GM18505 (cell line): ENCODE measurements at regions not wholly inside any gene's neighbourhood (a gene's known extent, or its start where the extent isn't known, plus 50 kb on each side); places are given as distances from the start of the nearest gene placed in this dataset.

Experiments used
- ATAC-seq: cut with Tn5 transposase; IDR thresholded peaks from one replicate; pipeline ENCODE4 v1.9.1; 2021; ENCODE audit not compliant: unreplicated experiment
- POLR2A ChIP-seq: IDR thresholded peaks from 4 replicates; pipeline ENCODE4 v1.6.1; 2011; ENCODE audit warnings: borderline replicate concordance; ENCODE audit not compliant: insufficient read depth, insufficient read length; ENCODE audit errors: extremely low read depth

- TF ChIP-seq POLR2A = no peak
These were observed 718.7 kb upstream of the FAM98A start for GRCh38 chr2:34317797-34318196.

GRCh38 chr2:34316788-34317187 is 717.7 kb upstream of the FAM98A start:
- TF ChIP-seq POLR2A = no peak
- ATAC-seq = no peak

More at GRCh38 chr2:34317797-34318196, 718.7 kb upstream of the FAM98A start:
- ATAC-seq = no peak

- no peak for TF ChIP-seq POLR2A
- ATAC-seq = no peak
These were observed 712.7 kb upstream of the FAM98A start for GRCh38 chr2:34311816-34312215.

GRCh38 chr2:34308140-34308539 is 709.0 kb upstream of the FAM98A start:
- no peak for TF ChIP-seq POLR2A
- no peak for ATAC-seq

GRCh38 chr2:34307636-34308035 is 708.5 kb upstream of the FAM98A start:
- no peak for ATAC-seq
- no peak for TF ChIP-seq POLR2A

GRCh38 chr2:34306745-34307144 is 707.6 kb upstream of the FAM98A start:
- ATAC-seq = no peak
- TF ChIP-seq POLR2A = no peak

GRCh38 chr2:34305587-34305986 is 706.5 kb upstream of the FAM98A start:
- ATAC-seq = no peak
- TF ChIP-seq POLR2A = no peak

GRCh38 chr2:34294961-34295360 is 695.9 kb upstream of the FAM98A start:
- no peak for ATAC-seq
- TF ChIP-seq POLR2A = no peak

- peak; percentile 70 for ATAC-seq
- TF ChIP-seq POLR2A = no peak
These were observed 692.0 kb upstream of the FAM98A start for GRCh38 chr2:34291076-34291475.

GRCh38 chr2:34288016-34288415 is 688.9 kb upstream of the FAM98A start:
- ATAC-seq = no peak

GRCh38 chr2:34280606-34281005 is 681.5 kb upstream of the FAM98A start:
- no peak for ATAC-seq
- TF ChIP-seq POLR2A = no peak

More at GRCh38 chr2:34288016-34288415, 688.9 kb upstream of the FAM98A start:
- TF ChIP-seq POLR2A = no peak

- no peak for TF ChIP-seq POLR2A
- ATAC-seq = peak; percentile 94
These were observed 668.0 kb upstream of the FAM98A start for GRCh38 chr2:34266908-34267697.

GRCh38 chr2:34261701-34262100 is 662.6 kb upstream of the FAM98A start:
- no peak for TF ChIP-seq POLR2A
- ATAC-seq = no peak

GRCh38 chr2:34254272-34254878 is 655.3 kb upstream of the FAM98A start:
- ATAC-seq = no peak
- no peak for TF ChIP-seq POLR2A
